ENCODE measurements at regions not wholly inside any gene's neighbourhood (a gene's known extent, or its start where the extent isn't known, plus 50 kb on each side); places are given as distances from the start of the nearest gene placed in this dataset.

- no peak for DNase-seq (ENCODE audit: low read depth)
Measured at GRCh38 chr9:90240541-90240940, 402.1 kb downstream of the DIRAS2 start.

DNA sequence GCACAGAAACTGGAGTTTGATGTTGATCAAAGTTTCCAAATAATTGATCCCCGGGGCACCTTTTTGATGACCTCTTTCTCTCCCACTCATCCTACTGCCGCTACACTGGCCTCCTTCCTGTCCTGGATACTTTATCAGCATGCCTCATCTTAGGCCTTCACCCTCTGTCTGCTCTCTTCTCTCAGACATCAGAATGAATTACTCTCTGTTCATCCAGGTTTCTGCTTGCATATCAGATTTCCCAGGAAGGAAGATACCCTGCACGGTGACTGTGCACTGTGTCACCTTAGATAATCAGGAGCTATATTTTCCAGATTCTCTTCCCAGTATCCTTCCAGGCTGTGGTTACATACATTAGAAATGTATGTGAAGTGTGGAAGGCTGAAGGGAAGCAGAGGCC, 397.0 kb downstream of the DIRAS2 start:
- DNase-seq (ENCODE audit: low read depth): no peak

DNA sequence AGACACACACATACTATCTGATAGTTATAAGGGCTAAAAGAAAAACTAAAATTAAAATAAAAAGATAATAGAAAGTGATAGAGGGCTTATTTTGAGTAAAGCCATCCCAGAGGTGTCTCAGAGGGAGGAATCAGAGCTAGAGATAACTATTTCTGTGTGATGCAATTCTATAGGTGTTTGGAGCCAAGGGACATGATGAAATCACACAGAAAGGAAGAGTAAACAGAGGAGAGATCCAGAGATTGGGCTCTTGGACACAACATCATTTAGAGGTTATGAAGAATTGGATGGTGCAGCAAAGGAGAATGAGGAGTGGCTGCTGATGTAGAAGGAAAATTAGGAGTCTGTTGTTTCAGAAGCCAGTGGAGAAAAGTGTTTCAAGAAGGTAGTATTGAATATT, 393.5 kb downstream of the DIRAS2 start:
- no peak for DNase-seq (ENCODE audit: low read depth)

DNA sequence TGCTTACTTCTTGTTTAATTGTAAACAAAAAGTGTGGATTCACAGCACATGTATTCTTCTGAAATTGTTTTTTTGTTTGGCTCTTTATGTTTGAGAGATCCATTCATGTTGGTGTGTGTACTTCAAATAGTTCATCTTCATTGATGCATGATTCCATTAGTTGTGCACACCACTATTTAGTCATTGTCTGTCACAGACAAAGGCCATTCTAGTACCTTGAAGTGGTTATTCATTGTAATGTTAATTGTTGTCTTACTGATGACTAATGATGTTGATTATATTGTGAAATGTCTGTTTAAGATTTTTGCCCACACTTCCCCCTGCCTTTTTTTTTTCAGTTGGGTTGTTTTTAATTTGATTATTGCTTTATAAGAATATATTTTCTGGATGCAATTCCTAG, 391.3 kb downstream of the DIRAS2 start:
- DNase-seq (ENCODE audit: low read depth): no peak

DNA sequence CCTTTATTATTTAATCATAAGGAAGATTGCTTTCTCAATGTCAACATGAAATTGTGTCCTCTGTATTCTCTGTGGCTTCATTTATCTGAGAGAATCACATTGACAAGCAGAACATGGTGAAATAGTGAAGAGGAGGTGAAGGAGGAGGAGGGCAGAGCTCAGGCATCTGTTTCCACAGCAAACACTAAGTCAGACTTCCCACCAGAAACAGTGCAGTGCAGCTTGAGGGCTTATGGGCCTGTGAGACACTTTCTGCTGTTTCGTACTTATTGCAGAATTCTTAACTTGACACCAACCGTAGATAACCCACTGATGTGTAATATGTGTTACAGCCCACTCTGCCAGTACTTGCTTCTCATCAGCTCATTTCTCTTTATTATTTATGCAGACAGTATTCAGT, 386.3 kb downstream of the DIRAS2 start:
- no peak for DNase-seq (ENCODE audit: low read depth)

DNA sequence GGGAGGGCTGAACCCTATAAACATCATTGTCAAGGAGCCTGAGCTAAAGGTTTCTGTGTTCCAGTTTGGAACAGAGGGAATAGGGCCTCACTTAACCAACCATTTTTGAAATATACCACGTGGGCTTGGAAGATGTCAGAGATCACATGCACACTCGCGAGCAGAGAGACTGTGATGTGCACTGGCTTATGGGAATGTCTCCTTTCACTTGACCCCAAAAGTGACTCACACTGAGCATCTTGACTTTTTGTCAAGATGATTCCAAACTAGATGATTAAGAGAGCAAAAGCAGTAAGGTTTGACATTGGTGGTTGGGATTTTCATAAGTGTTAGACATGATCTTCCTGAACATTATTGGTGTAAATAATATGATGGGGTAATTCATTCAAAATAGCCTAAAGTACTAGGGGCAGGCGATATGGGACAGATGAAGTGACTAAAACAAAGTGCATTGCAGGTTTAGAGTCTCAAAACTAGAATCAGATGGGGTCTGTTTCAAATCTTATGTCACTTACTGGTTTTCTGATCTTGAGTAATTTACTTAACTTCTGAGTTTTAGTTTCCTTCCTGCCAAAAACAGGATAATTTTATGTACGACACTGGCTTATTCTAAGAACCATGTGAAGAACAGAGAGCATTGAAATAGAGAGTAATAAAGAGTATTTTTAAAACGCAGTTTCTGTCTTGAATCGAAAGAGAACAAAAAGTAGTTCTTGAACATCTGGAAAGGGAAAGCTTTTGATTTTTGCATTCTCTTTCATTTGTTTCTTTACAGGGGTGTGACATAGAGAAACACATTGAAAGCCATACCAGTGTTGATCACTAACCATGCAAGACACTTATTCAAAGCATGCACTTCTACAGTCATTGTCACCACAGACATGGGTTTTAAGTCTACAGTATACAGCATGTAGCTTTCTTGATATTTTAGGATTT, 383.0 kb downstream of the DIRAS2 start:
- DNase-seq (ENCODE audit: low read depth): no peak

DNA sequence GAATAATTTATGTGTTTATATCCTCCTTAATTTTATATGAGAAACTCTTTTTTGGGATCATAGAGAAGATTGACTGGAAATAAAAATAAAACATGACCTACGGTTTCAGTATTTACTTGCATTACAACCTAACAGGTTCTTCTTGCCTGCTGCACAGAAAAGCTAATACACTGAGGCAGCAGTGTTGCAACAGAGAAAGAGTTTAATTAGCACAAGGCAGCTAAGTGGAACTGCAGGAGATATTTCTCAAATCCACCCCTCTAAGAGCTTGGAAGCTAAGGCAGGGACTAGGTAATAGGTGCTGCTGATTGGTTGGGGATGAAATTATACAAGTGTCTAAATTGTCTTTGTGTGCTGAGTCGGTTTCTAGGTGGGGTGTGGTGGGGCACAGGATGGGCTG, 380.9 kb downstream of the DIRAS2 start:
- no peak for DNase-seq (ENCODE audit: low read depth)

DNA sequence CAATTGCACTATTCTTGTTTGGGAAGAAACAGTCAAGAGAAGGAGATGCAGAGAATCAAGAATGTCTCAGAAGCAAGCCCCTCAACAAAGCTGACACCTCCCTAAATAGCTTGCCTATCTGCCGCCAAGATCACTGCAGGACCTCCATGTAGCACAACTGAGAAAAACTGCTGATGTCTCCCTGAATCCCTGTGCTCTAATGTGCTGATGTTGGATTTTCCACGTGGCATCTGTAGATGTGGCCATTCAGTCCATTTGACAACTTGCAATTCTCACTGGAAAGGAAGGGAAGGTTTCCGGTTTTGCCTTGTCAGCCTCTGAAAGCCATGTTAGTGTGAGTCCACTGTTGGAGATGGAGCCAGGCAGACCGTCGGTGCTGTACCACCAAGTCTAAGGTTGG, 374.0 kb downstream of the DIRAS2 start:
- DNase-seq (ENCODE audit: low read depth): no peak

DNA sequence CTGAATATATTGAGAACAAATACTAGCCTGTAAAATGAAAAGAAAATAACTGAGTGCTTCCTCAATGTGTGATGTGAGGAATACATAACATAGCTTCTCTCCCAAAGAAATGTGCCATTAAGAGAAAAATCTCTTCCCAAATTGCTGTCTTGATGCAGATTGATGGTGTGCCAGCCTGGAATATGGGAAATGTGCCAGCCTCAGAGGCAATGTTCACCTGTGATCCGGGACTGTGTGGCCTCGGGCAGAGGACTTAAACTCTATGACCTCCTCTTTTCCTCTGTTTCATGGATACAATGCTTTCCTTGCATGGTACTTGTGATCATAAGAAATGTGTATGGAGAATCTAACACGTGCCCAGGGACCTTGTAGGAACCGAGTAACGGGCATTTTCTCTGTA, 370.9 kb downstream of the DIRAS2 start:
- no peak for DNase-seq (ENCODE audit: low read depth)

DNA sequence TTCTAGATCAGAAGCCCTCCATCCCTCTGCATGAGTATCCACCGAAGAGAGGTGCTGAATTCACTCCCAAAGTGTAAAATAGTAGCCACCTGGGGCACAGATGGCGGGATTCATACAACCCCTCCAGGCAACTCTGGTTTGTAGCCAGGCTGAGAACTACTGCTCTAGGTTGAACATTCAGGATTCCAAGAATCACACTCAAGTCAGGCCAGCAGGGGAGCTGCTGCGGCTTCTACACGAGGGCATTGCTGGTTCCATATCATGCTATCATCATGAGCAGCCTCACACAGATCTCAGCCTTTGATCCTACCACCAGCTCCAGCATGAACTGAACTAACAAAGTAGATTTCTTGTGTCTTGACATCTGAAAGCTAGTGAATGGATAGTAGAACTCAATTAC, 367.9 kb downstream of the DIRAS2 start:
- no peak for DNase-seq (ENCODE audit: low read depth)

DNA sequence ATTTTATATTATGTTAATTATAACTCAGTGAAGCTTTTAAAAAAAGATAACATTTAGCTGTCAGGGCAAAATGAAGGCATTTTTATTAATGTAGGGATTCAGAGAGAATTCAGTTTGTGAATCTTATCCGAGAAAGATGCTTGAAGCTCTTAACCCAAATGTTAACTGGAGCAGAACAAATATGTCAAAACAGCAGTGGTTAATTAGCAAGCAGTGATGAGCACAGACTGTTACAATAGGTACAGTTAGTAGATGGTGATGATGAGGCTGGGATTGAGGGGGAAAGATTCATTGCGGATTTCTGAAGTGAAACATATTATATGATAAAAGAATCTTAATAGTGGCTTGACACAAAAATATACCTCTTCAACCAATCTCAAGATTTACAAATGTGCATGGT, 356.7 kb downstream of the DIRAS2 start:
- DNase-seq (ENCODE audit: low read depth): no peak

DNA sequence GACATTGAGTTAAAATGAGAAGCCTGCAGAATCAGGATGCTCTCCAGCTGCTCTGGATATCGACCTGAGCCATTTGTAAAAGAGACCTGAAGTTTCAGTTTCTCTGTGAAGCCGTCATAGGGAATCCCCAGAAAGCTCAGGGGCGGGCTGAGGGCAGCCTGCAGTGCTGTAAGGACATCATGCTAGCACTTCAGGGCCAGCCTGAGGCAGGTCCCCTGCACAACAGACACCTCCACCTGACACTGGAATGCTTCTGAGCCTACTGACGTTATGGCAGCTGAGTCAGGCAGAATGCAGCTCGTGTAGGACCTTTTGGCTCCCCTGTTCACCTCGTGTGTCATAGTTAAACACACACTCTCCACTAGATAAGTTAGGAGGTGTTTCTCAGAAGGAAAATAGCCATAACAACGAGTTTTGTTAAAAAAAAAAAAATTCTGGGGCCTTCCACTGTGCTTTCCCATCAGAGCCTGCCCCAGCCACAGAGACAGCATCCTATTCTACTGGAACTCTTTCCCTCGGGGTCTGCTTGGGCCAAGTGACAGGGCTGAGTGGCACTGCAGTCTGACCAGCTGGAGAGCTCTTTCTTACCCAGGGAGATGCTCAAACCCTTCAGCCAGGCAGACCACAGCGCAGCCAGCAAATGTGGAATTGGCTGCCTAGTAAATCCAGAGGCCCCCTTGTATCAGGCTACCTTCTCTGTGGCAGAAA, 354.9 kb downstream of the DIRAS2 start:
- no peak for DNase-seq (ENCODE audit: low read depth)

- no peak for DNase-seq (ENCODE audit: low read depth)
Measured at GRCh38 chr9:90288275-90288639, 354.4 kb downstream of the DIRAS2 start.

- DNase-seq (ENCODE audit: low read depth): peak; percentile 8
Measured at GRCh38 chr9:90290716-90291485, 351.7 kb downstream of the DIRAS2 start.

GRCh38 chr9:90296539-90296938, 346.1 kb downstream of the DIRAS2 start:
- DNase-seq (ENCODE audit: low read depth): no peak

DNA sequence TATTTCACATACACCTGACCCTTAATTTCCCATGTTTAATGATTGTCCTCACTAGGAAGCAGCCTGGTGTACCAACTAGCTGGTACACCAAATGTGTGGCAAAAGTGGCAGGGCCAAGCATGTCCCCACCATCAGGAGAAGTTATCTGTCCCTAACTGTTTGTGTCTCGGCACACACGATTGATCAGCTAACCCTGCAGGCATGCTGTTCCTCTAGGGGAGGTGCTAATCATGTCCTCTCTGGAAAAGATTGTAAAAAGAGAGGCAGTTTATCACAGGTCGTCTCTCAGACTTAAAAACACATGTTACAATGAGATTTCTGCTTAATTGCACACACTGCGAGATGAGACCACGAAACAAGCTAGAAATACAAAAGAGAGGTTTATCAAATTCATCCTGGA, 342.7 kb downstream of the DIRAS2 start:
- DNase-seq (ENCODE audit: low read depth): no peak

DNA sequence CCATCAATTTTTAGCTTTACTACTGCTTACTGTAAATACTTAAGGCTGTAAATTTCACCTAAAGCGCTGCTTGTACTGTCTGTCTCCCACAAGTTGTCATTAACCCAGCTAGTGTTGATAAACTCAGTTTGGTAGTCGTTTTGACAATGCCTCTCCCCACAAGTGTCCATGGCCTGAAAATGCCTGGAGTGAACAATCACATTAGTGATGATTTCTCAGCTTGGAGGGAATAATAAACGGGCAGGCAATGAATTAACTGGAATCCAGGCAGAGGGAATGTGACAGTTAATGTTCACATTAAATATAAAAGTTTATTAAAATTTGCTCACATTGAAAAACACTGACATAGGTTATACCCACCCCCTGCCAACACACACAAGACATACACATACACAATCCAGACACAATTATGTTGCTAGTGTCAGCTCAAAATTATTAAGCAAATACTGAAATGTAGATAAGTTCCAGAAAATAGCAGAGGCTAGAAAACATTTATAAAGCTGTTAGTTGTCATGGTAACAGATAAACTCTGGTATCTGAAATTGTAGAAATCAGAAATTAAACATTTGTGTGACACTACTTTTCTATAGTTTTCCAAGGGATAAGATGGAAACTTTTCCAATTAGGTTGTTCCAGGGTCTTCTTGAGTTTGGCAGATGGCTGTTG, 341.9 kb downstream of the DIRAS2 start:
- no peak for DNase-seq (ENCODE audit: low read depth)

DNA sequence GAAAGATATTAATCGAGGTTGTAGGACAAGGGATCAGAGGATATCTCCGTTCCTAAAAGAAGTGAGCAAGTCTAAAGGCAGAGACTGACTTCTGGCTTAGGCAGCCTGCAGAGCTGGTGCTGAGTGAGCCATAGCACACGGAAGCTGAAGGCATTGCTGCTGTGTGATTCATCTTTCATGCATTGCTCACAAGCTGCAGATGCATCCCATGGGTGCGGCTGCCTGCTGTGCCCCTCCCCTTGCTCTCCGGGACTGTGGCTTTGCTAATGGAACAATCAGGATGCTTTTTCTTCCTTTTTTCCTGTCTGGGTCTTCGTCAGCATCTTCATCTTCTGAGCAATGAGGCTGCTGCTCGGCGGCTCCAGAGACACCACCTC, 341.4 kb downstream of the DIRAS2 start:
- DNase-seq (ENCODE audit: low read depth): peak; percentile 79

DNA sequence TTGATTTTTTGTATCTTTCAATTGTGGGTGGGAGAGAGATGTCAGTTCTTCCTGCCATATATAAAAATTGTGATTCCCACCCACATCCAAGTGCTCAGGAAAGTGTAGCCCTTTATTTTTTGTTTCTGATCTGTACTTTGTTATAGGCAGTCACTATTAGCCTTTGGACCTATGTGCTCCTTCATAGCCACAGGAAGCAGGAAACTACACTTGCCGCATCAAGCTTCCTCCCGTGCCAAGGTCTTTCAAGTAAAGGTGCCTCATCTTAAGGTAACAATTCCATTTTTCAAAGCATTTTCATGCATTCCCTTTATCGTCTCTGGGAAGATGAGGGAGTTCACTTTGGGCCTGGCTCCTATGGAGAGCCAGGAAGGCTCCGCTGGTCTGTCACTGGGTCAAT, 339.0 kb downstream of the DIRAS2 start:
- DNase-seq (ENCODE audit: low read depth): no peak

DNA sequence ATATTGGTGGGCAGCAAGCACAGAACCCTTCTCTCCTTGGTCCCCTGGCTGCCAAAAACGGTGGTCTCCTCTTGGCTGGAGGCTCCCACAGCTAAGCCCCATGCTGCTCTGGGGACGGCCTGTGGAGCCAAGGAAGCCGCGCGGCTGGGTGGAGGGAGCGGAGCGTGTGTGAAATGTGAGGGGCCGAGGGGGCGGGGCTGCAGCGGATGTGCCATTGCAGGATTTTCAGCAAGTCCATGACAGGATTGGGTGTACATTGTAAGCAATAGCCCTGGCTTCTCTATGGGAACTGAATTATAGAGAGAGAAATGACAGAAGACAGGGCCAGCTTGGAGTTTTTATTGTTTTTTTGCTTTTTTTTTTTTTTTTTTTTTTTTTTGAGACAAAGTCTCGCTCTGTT, 336.5 kb downstream of the DIRAS2 start:
- no peak for DNase-seq (ENCODE audit: low read depth)

DNA sequence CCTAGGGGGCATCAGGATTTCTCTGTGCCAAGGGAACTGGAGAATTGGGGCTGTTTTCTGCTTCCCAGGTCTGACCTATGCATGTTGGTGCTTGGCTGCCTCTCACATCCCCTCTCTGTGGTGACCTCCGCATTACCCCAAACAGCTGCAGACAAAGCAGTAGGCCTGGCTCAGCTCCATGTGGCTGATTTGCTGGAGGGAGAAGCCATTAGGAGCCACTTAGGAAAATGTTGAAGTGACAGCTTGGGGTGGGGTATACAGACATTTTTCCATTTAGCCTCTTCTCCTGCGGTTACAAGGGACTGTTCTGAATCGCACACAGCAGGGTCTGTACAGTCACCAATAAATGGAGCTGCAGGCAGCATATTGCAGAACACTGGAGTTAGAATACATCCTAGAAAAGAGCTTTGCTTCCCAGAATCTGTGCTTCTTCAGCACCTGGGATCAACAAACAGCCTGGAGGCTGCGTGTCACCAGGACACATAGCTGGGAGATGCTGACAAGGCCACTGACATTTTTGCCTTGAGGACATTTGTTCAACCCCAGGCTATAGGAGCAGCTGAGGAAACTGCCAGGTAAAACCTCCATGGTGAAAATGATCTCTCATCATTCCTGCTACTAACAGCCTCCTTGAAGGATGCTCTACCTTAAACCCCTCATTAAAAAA, 335.3 kb downstream of the DIRAS2 start:
- DNase-seq (ENCODE audit: low read depth): no peak

DNA sequence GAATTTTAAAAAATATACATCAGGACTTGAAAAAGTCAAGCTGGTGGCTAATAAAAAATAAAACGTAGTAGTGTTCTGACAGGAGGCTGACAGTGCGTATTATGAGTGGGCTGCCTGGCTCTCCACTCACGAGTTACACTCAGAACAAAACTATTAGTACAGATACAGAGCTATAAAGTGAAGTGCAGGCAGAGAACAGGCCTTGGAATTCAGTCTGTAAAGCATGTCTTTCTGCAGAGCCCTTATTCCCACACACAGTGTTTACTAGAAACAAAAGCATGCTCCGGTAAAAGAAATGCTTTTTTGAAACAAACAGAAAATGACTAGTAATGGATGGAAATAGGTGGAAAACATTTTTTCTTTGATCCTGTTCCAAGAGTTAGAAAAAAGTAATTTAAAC, 334.7 kb downstream of the DIRAS2 start:
- no peak for DNase-seq (ENCODE audit: low read depth)
